GM13976 (cell line): ENCODE measurements at regions not wholly inside any gene's neighbourhood (a gene's known extent, or its start where the extent isn't known, plus 50 kb on each side); places are given as distances from the start of the nearest gene placed in this dataset.

Source experiments
- DNase-seq: peaks from one replicate; pipeline ENCODE4 v3.0.0; 2012; ENCODE audit warnings: low spot score
- in situ Hi-C: fragments of 300-500 bp; cut with MboI; formaldehyde crosslinking; loops from one replicate; pipeline ENCODE4 v1.12.0; 2022; ENCODE audit warnings: low sequenced_read_pairs, mixed read lengths, inconsistent platforms; ENCODE audit not compliant: unreplicated experiment
- TF ChIP-seq, protein P1 (sequence below): IDR thresholded peaks from 2 replicates; pipeline ENCODE4 v1.5.1; 2012; ENCODE audit warnings: borderline replicate concordance, mild to moderate bottlenecking; ENCODE audit not compliant: insufficient read depth; ENCODE audit errors: extremely low read depth, missing control alignments, control extremely low read depth

GRCh38 chr3:13148126-13148525 lies 74.9 kb upstream of the IQSEC1 start:
- in situ Hi-C loops, result no loop called here
- TF ChIP-seq, protein P1, sequence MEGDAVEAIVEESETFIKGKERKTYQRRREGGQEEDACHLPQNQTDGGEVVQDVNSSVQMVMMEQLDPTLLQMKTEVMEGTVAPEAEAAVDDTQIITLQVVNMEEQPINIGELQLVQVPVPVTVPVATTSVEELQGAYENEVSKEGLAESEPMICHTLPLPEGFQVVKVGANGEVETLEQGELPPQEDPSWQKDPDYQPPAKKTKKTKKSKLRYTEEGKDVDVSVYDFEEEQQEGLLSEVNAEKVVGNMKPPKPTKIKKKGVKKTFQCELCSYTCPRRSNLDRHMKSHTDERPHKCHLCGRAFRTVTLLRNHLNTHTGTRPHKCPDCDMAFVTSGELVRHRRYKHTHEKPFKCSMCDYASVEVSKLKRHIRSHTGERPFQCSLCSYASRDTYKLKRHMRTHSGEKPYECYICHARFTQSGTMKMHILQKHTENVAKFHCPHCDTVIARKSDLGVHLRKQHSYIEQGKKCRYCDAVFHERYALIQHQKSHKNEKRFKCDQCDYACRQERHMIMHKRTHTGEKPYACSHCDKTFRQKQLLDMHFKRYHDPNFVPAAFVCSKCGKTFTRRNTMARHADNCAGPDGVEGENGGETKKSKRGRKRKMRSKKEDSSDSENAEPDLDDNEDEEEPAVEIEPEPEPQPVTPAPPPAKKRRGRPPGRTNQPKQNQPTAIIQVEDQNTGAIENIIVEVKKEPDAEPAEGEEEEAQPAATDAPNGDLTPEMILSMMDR, result no peak
- no peak for DNase-seq

GRCh38 chr3:13147344-13147743 lies 74.1 kb upstream of the IQSEC1 start:
- TF ChIP-seq, protein P1, result no peak
- no peak for DNase-seq
- in situ Hi-C loops, result no loop called here

GRCh38 chr3:13146643-13147143 lies 73.5 kb upstream of the IQSEC1 start:
- no peak for DNase-seq
- TF ChIP-seq, protein P1, result no peak
- in situ Hi-C loops, result no loop called here

GRCh38 chr3:13145826-13146642 lies 72.8 kb upstream of the IQSEC1 start:
- TF ChIP-seq, protein P1, result no peak
- no peak for DNase-seq

GRCh38 chr3:13145131-13145825 lies 72.0 kb upstream of the IQSEC1 start:
- no peak for DNase-seq
- TF ChIP-seq, protein P1, result no peak
- in situ Hi-C loops, result no loop called here

More at GRCh38 chr3:13145826-13146642, 72.8 kb upstream of the IQSEC1 start:
- in situ Hi-C loops, result no loop called here

GRCh38 chr3:13144163-13145023 lies 71.2 kb upstream of the IQSEC1 start:
- in situ Hi-C loops, result no loop called here
- no peak for DNase-seq
- TF ChIP-seq, protein P1, result no peak
